H9 (cell line): ENCODE measurements at regions not wholly inside any gene's neighbourhood (a gene's known extent, or its start where the extent isn't known, plus 50 kb on each side); places are given as distances from the start of the nearest gene placed in this dataset.

ENCODE experiments used
- DNase-seq: peaks from one replicate; pipeline ENCODE4 v3.0.0-alpha.2; 2017
- H2AFZ ChIP-seq: one replicate; pipeline ENCODE4 v1.6.1; 2013; ENCODE audit warnings: mild to moderate bottlenecking, low read length, control low read depth, moderate library complexity
- H2AK5ac ChIP-seq: 2 replicates; pipeline ENCODE4 v1.6.1; 2013; ENCODE audit warnings: low read length, control low read depth, mixed read lengths; ENCODE audit not compliant: insufficient read length
- H2BK120ac ChIP-seq: one replicate; pipeline ENCODE4 v1.6.1; 2013; ENCODE audit warnings: low read depth, mild to moderate bottlenecking, low read length, control low read depth, inconsistent platforms; ENCODE audit not compliant: poor library complexity, severe bottlenecking
- H2BK12ac ChIP-seq: 2 replicates; pipeline ENCODE4 v1.6.1; 2013; ENCODE audit warnings: low read length, control low read depth, mixed read lengths, low read depth; ENCODE audit not compliant: insufficient read length
- H2BK15ac ChIP-seq: 2 replicates; pipeline ENCODE4 v1.6.1; 2013; ENCODE audit warnings: low read depth, low read length, control low read depth
- H2BK20ac ChIP-seq: one replicate; pipeline ENCODE4 v1.6.1; 2013; ENCODE audit warnings: low read depth, mild to moderate bottlenecking, low read length, control low read depth, inconsistent platforms; ENCODE audit not compliant: poor library complexity, severe bottlenecking
- H2BK5ac ChIP-seq: 2 replicates; pipeline ENCODE4 v1.6.1; 2013; ENCODE audit warnings: low read length, control low read depth, mixed read lengths; ENCODE audit not compliant: insufficient read length
- H3K14ac ChIP-seq: 2 replicates; pipeline ENCODE4 v1.6.1; 2013; ENCODE audit warnings: low read length, control low read depth; ENCODE audit not compliant: insufficient read depth
- H3K18ac ChIP-seq: 2 replicates; pipeline ENCODE4 v1.6.1; 2013; ENCODE audit warnings: low read depth, mild to moderate bottlenecking, mixed read lengths, low read length, control low read depth; ENCODE audit not compliant: insufficient read length
- H3K23ac ChIP-seq: 2 replicates; pipeline ENCODE4 v1.6.1; 2013; ENCODE audit warnings: low read length, control low read depth, mixed read lengths, low read depth; ENCODE audit not compliant: insufficient read length
- H3K23me2 ChIP-seq: 2 replicates; pipeline ENCODE4 v1.6.1; 2013; ENCODE audit warnings: low read depth, mild to moderate bottlenecking, mixed read lengths, low read length, control low read depth; ENCODE audit not compliant: insufficient read length, poor library complexity, severe bottlenecking
- H3K27ac ChIP-seq: 2 replicates; pipeline ENCODE4 v1.5.1; 2013; ENCODE audit warnings: low read length, control low read depth, mixed read lengths, low read depth; ENCODE audit not compliant: insufficient read length
- H3K27me3 ChIP-seq: 2 replicates; pipeline ENCODE4 v1.6.1; 2013; ENCODE audit warnings: low read length, control low read depth, inconsistent platforms; ENCODE audit not compliant: insufficient read depth
- H3K4ac ChIP-seq: 2 replicates; pipeline ENCODE4 v1.6.1; 2013; ENCODE audit warnings: low read depth, mild to moderate bottlenecking, control low read depth, inconsistent platforms, low read length, moderate library complexity
- H3K4me1 ChIP-seq: 2 replicates; pipeline ENCODE4 v1.6.1; 2013; ENCODE audit warnings: low read length, control low read depth, inconsistent platforms; ENCODE audit not compliant: insufficient read depth
- H3K4me2 ChIP-seq: 2 replicates; pipeline ENCODE4 v1.6.1; 2013; ENCODE audit warnings: low read length, control low read depth, mixed read lengths; ENCODE audit not compliant: insufficient read length, insufficient read depth
- H3K56ac ChIP-seq: 2 replicates; pipeline ENCODE4 v1.6.1; 2013; ENCODE audit warnings: low read depth, mild to moderate bottlenecking, mixed read lengths, low read length, control low read depth; ENCODE audit not compliant: insufficient read length
- H3K79me1 ChIP-seq: 2 replicates; pipeline ENCODE4 v1.6.1; 2013; ENCODE audit warnings: low read depth, mild to moderate bottlenecking, moderate library complexity, low read length, control low read depth, inconsistent platforms; ENCODE audit not compliant: insufficient read depth, poor library complexity, severe bottlenecking
- H3K79me2 ChIP-seq: 2 replicates; pipeline ENCODE4 v1.6.1; 2013; ENCODE audit warnings: low read length, control low read depth, inconsistent platforms; ENCODE audit not compliant: insufficient read depth
- H3K9ac ChIP-seq: 2 replicates; pipeline ENCODE4 v1.6.1; 2013; ENCODE audit warnings: low read length, control low read depth, mixed read lengths; ENCODE audit not compliant: insufficient read length; ENCODE audit errors: extremely low read depth
- H3K9me3 ChIP-seq: one replicate; pipeline ENCODE4 v1.6.1; 2013; ENCODE audit warnings: low read depth, low read length, inconsistent platforms; ENCODE audit not compliant: control insufficient read depth
- H3T11ph ChIP-seq: one replicate; pipeline ENCODE4 v1.6.1; 2013; ENCODE audit warnings: mild to moderate bottlenecking, low read length, control low read depth, inconsistent platforms
- H4K20me1 ChIP-seq: one replicate; pipeline ENCODE4 v1.6.1; 2013; ENCODE audit not compliant: control insufficient read depth, insufficient read length, insufficient read depth
- H4K5ac ChIP-seq: 2 replicates; pipeline ENCODE4 v1.6.1; 2013; ENCODE audit warnings: low read depth, mild to moderate bottlenecking, mixed read lengths, low read length, control low read depth; ENCODE audit not compliant: insufficient read length
- H4K8ac ChIP-seq: replicated peaks from 2 replicates; pipeline ENCODE4 v1.6.1; 2013; ENCODE audit warnings: low read length, control low read depth, mixed read lengths, low read depth; ENCODE audit not compliant: insufficient read length
- H4K91ac ChIP-seq: 2 replicates; pipeline ENCODE4 v1.6.1; 2013; ENCODE audit warnings: low read depth, mild to moderate bottlenecking, moderate library complexity, mixed read lengths, low read length, control low read depth; ENCODE audit not compliant: insufficient read length
- H3K27ac Mint-ChIP-seq, 3 experiments: 2 replicates in 2 of 3; 3 replicates in 1 of 3; pipeline ENCODE4 v1.8.0; 2020 to 2021; ENCODE audit warnings: mixed read lengths in 3 of 3, mild to moderate bottlenecking in 1 of 3, moderate library complexity in 1 of 3
- H3K27me3 Mint-ChIP-seq: 2 replicates; pipeline ENCODE4 v1.8.0; 2021; ENCODE audit warnings: low read depth, mild to moderate bottlenecking, moderate library complexity, mixed read lengths
- H3K36me3 Mint-ChIP-seq, 3 experiments: 2 replicates in 2 of 3; 3 replicates in 1 of 3; pipeline ENCODE4 v1.8.0; 2020 to 2021; ENCODE audit warnings: low read depth in 3 of 3, mixed read lengths in 3 of 3; ENCODE audit not compliant: insufficient read depth in 1 of 3
- H3K4me1 Mint-ChIP-seq, 2 experiments: 2 replicates each; pipeline ENCODE4 v1.8.0; 2020; ENCODE audit warnings: mixed read lengths in 2 of 2
- H3K4me3 Mint-ChIP-seq, 2 experiments: 2 replicates in 1 of 2; 3 replicates in 1 of 2; pipeline ENCODE4 v1.8.0; 2020 to 2021; ENCODE audit warnings: mild to moderate bottlenecking in 2 of 2, mixed read lengths in 2 of 2, moderate library complexity in 1 of 2
- H3K9me3 Mint-ChIP-seq, 2 experiments: 2 replicates in 1 of 2; 3 replicates in 1 of 2; pipeline ENCODE4 v1.8.0; 2020; ENCODE audit warnings: mild to moderate bottlenecking in 2 of 2, mixed read lengths in 2 of 2, moderate library complexity in 1 of 2
- WGBS: extraction: QIAGEN DNeasy Blood & Tissue Kit; methylation state at CpG from one replicate; pipeline ENCODE4 v1.1.7; 2013; ENCODE audit warnings: missing lambda C conversion rate, low lambda C conversion rate, mixed read lengths; ENCODE audit not compliant: insufficient read length; ENCODE audit errors: extremely low coverage; 5-methylcytosine and 5-hydroxymethylcytosine counted together
- TF ChIP-seq, protein P1 (sequence below): fragments of 200-600 bp; sonication (generic); conservative IDR thresholded peaks from 3 replicates; pipeline ENCODE4 v1.8.0; 2021; ENCODE audit warnings: antibody characterized with exemption, mild to moderate bottlenecking

DNA sequence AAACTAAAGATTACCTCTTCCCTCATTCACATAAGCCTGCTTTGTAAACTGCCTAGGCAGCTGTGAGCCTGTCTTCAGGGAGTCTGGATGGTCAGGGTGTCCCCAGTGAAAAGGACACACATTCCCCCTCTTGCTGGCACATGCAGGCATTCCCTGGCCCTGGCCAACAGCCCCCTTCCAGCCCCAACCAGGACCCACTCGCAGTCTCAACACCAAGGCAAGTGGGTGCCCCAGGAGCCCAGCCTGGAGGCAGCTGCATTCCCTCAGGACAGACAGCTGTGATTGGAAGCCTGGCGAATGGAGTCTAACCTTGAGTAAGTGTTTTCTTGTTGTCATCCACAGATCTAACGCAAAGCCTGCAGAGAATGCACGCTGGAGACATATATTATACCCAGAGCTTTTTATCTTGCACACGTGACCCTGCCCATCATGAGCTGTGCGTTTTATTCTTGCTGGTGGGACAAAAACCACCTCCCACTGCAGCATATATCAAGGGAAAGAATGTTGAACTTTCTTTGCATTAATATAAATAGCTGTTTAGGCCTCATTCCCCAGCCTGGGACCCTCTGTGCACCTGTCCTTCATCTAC, 95.0 kb upstream of the LHX1 start:
- no CpG with 5 or more reads among the region's 6 CpGs for WGBS
- Mint-ChIP-seq H3K9me3 (peaks cover 4% of the 10 kb centered on the region in 2 experiments; a peak in 3 of 5 replicates), H3K4me1 (peaks cover 23 to 47% of the 10 kb centered on the region in 2 experiments), H3K36me3 (peaks cover 0 to 8% (median 0%) of the 10 kb centered on the region in 3 experiments; a peak in 2 of 7 replicates), H3K4me3 (no peak overlapping the region), H3K27ac (no peak overlapping the region), H3K27me3 (peaks cover 60% of the 10 kb centered on the region)
- Histone ChIP-seq H2BK12ac (no peak overlapping the region), H3K9me3 (no peaks in the 10 kb centered on the region), H3K56ac (no peak overlapping the region), H3K79me2 (no peaks in the 10 kb centered on the region), H3K4me1 (no peaks in the 10 kb centered on the region), H4K91ac (no peak overlapping the region), H2BK20ac (no peak overlapping the region), H2BK15ac (no peak overlapping the region), H3K27ac (no peak overlapping the region), H4K5ac (no peak overlapping the region), H2AK5ac (no peak overlapping the region), H3T11ph (no peak overlapping the region), H3K14ac (no peak overlapping the region), H4K20me1 (no peaks in the 10 kb centered on the region), H2BK5ac (no peak overlapping the region), H3K4me2 (no peak overlapping the region), H3K23ac (no peak overlapping the region), H3K79me1 (no peaks in the 10 kb centered on the region), H3K4ac (no peak overlapping the region), H2BK120ac (no peak overlapping the region), H2AFZ (no peak overlapping the region), H3K23me2 (no peaks in the 10 kb centered on the region), H3K18ac (no peak overlapping the region), H3K27me3 (no peaks in the 10 kb centered on the region; the same call in 1 of the 2 replicates), H4K8ac (no peak overlapping the region), H3K9ac (no peak overlapping the region)
- DNase-seq, result no peak
- TF ChIP-seq, protein P1, sequence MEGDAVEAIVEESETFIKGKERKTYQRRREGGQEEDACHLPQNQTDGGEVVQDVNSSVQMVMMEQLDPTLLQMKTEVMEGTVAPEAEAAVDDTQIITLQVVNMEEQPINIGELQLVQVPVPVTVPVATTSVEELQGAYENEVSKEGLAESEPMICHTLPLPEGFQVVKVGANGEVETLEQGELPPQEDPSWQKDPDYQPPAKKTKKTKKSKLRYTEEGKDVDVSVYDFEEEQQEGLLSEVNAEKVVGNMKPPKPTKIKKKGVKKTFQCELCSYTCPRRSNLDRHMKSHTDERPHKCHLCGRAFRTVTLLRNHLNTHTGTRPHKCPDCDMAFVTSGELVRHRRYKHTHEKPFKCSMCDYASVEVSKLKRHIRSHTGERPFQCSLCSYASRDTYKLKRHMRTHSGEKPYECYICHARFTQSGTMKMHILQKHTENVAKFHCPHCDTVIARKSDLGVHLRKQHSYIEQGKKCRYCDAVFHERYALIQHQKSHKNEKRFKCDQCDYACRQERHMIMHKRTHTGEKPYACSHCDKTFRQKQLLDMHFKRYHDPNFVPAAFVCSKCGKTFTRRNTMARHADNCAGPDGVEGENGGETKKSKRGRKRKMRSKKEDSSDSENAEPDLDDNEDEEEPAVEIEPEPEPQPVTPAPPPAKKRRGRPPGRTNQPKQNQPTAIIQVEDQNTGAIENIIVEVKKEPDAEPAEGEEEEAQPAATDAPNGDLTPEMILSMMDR, result no peak
